ENCODE measurements at regions not wholly inside any gene's neighbourhood (a gene's known extent, or its start where the extent isn't known, plus 50 kb on each side); places are given as distances from the start of the nearest gene placed in this dataset.

- TF ChIP-seq CTCF (conservative IDR thresholded peaks at IDR 0.05) (no peak), EZH2 (IDR thresholded peaks at IDR 0.05; ENCODE audit: low read depth) (no peak)
Measured at GRCh38 chr13:109468123-109468522, 318.3 kb downstream of the IRS2 start.
